ENCODE measurements at regions not wholly inside any gene's neighbourhood (a gene's known extent, or its start where the extent isn't known, plus 50 kb on each side); places are given as distances from the start of the nearest gene placed in this dataset.
"Not testable (repeated sequence)": the region's sequence is repeated elsewhere in the genome, so short reads cannot be mapped to it uniquely, and the experiment has no call there.

DNA sequence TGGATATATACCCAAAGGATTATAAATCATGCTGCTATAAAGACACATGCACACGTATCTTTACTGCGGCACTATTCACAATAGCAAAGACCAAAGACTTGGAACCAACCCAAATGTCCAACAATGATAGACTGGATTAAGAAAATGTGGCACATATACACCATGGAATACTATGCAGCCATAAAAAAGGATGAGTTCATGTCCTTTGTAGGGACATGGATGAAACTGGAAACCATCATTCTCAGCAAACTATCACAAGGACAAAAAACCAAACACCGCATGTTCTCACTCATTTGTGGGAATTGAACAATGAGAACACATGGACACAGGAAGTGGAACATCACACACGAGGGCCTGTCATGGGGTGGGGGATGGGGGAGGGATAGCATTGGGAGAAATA lies 96.5 kb downstream of the BRMS1L start:
- not testable (repeated sequence) for TF ChIP-seq POLR2AphosphoS5 (IDR thresholded peaks at IDR 0.05; ENCODE audit: low read depth, low read length); CTCF (IDR thresholded peaks at IDR 0.05)

Measured in Panc1 (cell line).